ENCODE measurements at regions not wholly inside any gene's neighbourhood (a gene's known extent, or its start where the extent isn't known, plus 50 kb on each side); places are given as distances from the start of the nearest gene placed in this dataset.

- peak; percentile 56 to 86 (median 70) for DNase-seq
These were observed 119.9 kb upstream of the PIEZO2 start for GRCh38 chr18:11269257-11269656.

GRCh38 chr18:11268741-11269233 lies 119.4 kb upstream of the PIEZO2 start:
- peak; percentile 87 to 95 (median 89) for DNase-seq

DNA sequence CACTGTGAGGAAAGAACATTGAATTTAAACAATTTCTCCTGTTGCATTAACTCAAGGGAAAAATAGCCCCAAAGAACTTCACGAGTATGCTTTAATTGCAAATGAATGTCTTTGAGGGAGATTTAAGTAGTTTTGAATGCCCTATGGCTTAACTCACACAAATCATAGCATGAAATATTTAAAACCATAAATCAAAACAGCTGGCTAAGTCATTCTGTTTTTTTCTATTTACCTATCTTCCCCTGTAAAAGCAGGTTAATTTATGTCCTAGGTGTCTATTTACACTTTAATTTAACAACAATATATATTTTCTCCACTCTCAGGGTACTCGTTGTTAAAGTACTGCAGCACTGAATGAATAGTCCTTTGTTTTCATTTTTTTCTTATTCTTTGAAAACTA lies 118.8 kb upstream of the PIEZO2 start:
- peak in 1 of 3 donors; percentile 56 for DNase-seq

DNA sequence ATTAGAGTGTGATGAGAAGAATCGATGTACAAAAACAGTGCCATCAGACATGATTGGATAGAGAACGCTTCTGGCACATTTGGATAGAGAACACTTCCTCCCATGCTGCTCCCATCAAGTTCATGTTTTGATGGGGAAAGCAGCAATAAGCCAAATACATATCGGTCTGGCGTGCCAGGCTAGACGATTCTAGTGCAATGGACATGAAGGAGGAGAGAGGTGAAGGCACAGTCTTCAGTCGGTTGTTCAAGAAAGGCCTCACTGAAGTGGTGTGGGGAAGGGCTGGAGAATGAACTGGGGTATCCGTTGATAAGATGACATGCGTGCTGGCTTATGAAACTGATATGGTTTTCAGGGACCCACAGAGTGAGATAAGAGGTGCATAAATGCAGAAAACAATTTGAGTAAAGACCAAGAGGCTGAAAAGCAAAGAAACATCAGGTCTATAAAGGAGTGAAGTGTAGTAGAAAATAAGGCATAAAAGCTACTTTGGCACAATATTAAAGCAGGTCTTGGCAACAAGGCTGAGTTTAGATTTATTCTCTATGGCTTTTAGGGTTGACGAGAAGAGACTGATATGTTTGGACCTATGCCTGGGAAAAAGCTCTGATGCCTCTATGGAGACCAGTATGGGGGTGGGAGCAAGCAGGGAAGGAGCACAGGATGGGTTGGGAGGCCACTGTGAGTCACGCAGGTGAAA lies 117.6 kb upstream of the PIEZO2 start:
- DNase-seq = peak in 1 of 3 donors; percentile 67

GRCh38 chr18:11261486-11261885 lies 112.1 kb upstream of the PIEZO2 start:
- no peak for DNase-seq

- peak in 1 of 3 donors; percentile 41 for DNase-seq
These were observed 111.6 kb upstream of the PIEZO2 start for GRCh38 chr18:11260961-11261461.

GRCh38 chr18:11259469-11260150 lies 110.2 kb upstream of the PIEZO2 start:
- peak in 2 of 3 donors; percentile 63 to 80 for DNase-seq

- DNase-seq = peak in 2 of 3 donors; percentile 40 to 52
These were observed 108.8 kb upstream of the PIEZO2 start for GRCh38 chr18:11258039-11258610.

- no peak for DNase-seq
These were observed 106.9 kb upstream of the PIEZO2 start for GRCh38 chr18:11256251-11256650.

DNA sequence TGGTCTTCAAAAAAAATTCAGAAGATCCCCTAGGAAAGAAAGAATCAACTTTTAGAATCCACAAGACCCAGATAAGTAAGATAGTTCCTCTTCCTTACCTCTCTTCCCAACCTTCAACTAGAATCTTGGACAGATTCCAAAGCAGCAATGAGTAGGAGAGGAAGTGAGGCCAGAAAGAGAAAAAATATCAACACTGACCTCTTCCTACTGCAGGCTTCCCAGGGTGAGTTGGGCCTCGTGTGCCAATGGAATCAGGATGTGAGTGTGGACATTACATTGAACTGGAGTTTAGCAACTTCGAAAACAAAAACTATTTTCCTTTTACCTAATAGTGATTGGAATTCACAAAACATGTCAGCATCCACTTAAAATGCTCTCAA lies 102.5 kb upstream of the PIEZO2 start:
- peak in 1 of 3 donors; percentile 72 for DNase-seq

- DNase-seq = peak in 2 of 3 donors; percentile 45 to 61
These were observed 102.0 kb upstream of the PIEZO2 start for GRCh38 chr18:11251229-11251890.

- peak in 1 of 3 donors; percentile 44 for DNase-seq
These were observed 100.0 kb upstream of the PIEZO2 start for GRCh38 chr18:11249391-11249790.

DNA sequence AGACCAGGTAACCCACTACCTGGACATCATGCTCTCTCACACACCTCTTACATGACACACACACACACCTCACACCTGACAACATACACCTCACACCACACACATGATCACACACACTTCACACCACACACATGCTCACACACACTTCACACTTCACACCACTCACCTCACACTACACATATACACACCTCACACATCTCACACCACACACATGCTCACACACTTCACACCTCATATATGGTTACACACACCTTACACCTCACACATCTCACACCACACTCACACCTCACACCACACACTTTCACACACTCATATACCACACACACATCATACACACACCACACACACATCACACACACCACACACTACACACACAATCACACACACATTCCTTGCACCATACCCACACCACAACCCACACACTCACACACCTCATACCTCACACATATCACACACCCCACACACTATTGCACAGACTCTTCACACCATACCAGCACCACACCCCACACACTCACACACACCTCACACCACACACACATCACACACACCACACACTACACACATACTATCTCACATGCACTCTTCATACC lies 98.1 kb upstream of the PIEZO2 start:
- no peak for DNase-seq

DNA sequence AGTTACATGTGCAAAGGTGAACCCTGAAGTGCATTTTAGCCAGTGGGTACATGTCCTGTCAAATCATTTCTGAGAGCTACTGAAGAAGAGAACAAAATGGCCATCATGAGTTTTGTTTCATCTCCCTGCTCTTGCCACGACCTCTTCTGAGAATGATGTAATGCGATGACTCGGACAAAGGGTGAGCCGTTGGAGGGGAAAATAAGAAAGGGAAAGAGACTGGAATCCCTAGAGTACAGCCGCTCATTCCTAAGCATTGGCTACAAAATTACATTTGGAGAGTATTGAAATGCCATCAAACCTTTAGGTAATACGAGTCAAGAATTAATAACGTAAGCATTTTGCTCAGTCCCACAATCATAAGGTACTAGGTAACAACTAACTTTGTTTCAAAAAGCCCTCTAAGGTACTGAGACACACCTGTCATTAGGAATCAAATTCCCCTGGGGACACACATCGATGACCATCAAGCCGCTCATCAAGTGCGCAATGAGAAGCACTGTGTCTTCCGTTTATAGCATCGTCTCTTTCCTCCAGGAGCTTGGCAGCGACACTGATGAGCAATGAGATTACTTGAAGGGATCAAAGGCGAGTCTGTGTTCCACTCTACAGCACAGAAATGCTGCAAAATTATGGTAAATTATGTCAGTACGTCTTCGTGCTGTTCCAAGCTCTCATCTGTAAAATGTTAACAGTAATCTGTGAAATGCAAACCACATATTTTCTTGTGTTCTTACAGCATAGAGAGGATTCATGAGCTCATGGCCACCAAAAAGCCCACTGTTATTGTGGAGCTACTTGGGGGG lies 97.3 kb upstream of the PIEZO2 start:
- peak; percentile 86 to 94 (median 90) for DNase-seq

DNA sequence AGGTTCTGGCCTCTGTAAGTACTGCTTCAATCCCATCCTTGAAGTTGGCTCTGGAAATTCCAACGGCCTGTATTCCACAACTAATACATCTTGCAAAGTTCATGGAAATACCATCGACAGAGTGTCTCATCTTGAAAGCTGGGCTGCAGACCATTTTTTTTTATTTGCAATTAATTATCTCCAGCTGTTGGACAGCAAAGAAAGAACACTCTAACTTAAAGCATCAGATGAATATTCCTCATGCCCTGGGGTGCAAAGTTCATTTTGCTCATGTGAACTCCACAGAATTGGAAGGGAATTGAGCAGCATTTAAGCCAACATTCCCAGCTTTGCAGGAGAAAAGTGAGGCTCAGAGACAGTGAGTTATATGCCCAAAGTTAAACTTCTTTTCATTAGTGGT lies 96.5 kb upstream of the PIEZO2 start:
- peak; percentile 81 to 94 (median 88) for DNase-seq

GRCh38 chr18:11237484-11237883 lies 88.1 kb upstream of the PIEZO2 start:
- DNase-seq = no peak

GRCh38 chr18:11237066-11237465 lies 87.7 kb upstream of the PIEZO2 start:
- no peak for DNase-seq

GRCh38 chr18:11224153-11224552 lies 74.8 kb upstream of the PIEZO2 start:
- DNase-seq = peak in 1 of 3 donors; percentile 38

DNA sequence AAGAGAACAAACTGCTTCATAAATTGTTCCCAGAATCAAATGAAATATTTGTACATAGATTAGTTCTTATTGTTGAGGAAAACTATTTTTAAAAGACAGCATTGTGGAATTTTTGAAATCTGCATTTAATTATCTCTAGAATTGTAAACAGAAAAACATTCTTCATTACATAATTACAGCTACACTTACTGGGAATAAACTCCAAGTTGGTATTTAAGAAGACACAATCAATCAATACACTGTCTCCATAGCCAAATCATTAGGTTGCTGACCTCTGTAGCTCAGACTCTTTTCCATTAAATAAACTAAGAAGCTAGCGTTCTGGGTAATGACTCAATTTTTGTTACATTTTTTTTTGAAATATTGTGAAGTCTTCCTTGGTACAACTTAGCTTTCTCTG lies 70.2 kb upstream of the PIEZO2 start:
- no peak for DNase-seq

DNA sequence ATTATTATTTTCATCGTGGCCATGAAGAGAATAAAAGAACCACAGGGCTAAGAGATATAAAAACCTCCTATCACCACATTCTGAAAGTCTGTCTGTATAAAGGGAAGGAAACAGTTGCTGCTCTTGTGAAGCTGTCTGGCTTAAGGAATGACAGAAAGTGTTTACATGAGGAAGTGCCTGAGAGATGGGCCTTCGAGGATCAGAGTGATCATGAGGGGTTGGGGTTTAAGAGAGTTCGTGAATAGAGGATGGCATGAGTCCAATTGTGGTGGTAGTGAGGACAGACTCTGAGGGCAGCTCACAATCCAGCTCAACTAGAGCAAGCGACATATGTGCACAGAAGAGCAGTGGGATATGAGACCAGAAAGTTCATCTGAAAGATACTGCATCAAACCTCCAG lies 65.8 kb upstream of the PIEZO2 start:
- no peak for DNase-seq

DNA sequence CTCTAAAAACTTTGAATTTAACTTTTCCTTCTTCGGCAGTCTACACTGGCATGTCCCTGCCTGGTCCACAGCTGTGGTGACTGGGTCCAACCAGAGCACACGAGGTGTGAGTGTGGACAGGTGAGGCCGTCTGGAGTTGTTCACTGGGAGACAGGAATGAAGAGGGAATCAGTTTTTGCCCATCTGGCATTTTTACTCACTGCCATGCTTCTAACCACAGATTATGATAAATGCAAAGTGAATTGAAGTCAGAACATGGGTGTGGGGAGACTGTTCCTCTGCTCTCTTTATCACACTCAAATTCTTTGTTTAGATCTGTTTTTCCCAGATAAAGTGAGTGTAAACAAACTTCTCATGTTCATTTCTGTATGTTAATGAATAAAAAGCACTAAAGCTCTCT lies 54.7 kb upstream of the PIEZO2 start:
- no peak for DNase-seq

Data from muscle of back (tissue), 3 donors.